B cell (primary cell): ENCODE measurements at regions not wholly inside any gene's neighbourhood (a gene's known extent, or its start where the extent isn't known, plus 50 kb on each side); places are given as distances from the start of the nearest gene placed in this dataset.

Experiments used
- ATAC-seq: fragments of 200-7000 bp; cut with Tn5 transposase; one replicate; pipeline ENCODE4 v1.10.0; 2021; ENCODE audit warnings: low read depth, mild to moderate bottlenecking, moderate number of reproducible peaks, moderate library complexity
- CTCF ChIA-PET: fragments of 350-600 bp; sonication (Branson Sonifier 250); formaldehyde crosslinking; loops from one replicate; lab custom pipeline; 2021; ENCODE audit warnings: antibody characterized with exemption, inconsistent platforms; lab: Charles Lee
- POLR2A ChIA-PET: fragments of 350-600 bp; sonication (Branson Sonifier 250); formaldehyde crosslinking; loops from one replicate; lab custom pipeline; 2021; ENCODE audit warnings: antibody characterized with exemption; lab: Charles Lee
- DNase-seq: peaks from one replicate; pipeline ENCODE4 v3.0.0; 2013
- H2AFZ ChIP-seq: 2 replicates; pipeline ENCODE4 v1.6.1; 2012; ENCODE audit warnings: mild to moderate bottlenecking, low read depth, low read length; ENCODE audit not compliant: insufficient read depth, poor library complexity, severe bottlenecking
- H3K27ac ChIP-seq, 2 donors: 1 replicate in 1 of 2; 2 replicates in 1 of 2; pipeline ENCODE4 v1.5.1; 2012 to 2013; ENCODE audit warnings: low read length in 2 of 2, mild to moderate bottlenecking in 2 of 2, moderate library complexity in 1 of 2
- H3K27me3 ChIP-seq, 4 experiments: fragments of 200-600 bp in 1 of 4; sonication (generic) in 1 of 4; replicated peaks in 1 of 4; 1 replicate in 2 of 4; 2 replicates in 2 of 4; pipeline versions ENCODE4 v1.6.1 to v1.7.0; 2013 to 2016; ENCODE audit warnings: low read length in 3 of 4, mild to moderate bottlenecking in 2 of 4, mixed read lengths in 1 of 4, moderate library complexity in 1 of 4; ENCODE audit not compliant: insufficient read depth in 4 of 4, control insufficient read depth in 3 of 4; ENCODE audit errors: control extremely low read depth in 1 of 4
- H3K36me3 ChIP-seq, 2 experiments: replicated peaks in 1 of 2; 1 replicate in 1 of 2; 2 replicates in 1 of 2; pipeline versions ENCODE4 v1.6.1 to v1.7.1; 2013; ENCODE audit warnings: low read length in 1 of 2; ENCODE audit not compliant: insufficient read depth in 2 of 2, control insufficient read depth in 1 of 2; ENCODE audit errors: control extremely low read depth in 1 of 2, extremely low read depth in 1 of 2
- H3K4me1 ChIP-seq, 2 donors: fragments of 200-600 bp in 1 of 2; sonication (generic) in 1 of 2; 1 replicate in 1 of 2; 2 replicates in 1 of 2; pipeline versions ENCODE4 v1.5.1 to v1.6.1; 2013 to 2017; ENCODE audit warnings: low read length in 2 of 2; ENCODE audit not compliant: control insufficient read depth in 2 of 2, insufficient read depth in 2 of 2
- H3K4me2 ChIP-seq: replicated peaks from 2 replicates; pipeline ENCODE3; 2012; ENCODE audit warnings: mild to moderate bottlenecking, low read depth, low read length; ENCODE audit not compliant: poor library complexity, severe bottlenecking
- H3K4me3 ChIP-seq, 5 experiments: fragments of 200-600 bp in 1 of 5; sonication (generic) in 1 of 5; 1 replicate in 3 of 5; 2 replicates in 2 of 5; pipeline versions ENCODE4 v1.5.1 to v1.7.0; 2011 to 2016; ENCODE audit warnings: low read length in 4 of 5, mild to moderate bottlenecking in 4 of 5, low read depth in 2 of 5, control low read depth in 1 of 5, moderate library complexity in 1 of 5; ENCODE audit not compliant: insufficient read depth in 1 of 5; ENCODE audit errors: control extremely low read depth in 1 of 5, extremely low read depth in 1 of 5
- H3K79me2 ChIP-seq: fragments of 200-600 bp; sonication (generic); one replicate; pipeline ENCODE4 v1.6.0; 2016; ENCODE audit warnings: low read length; ENCODE audit not compliant: control insufficient read depth, insufficient read depth
- H3K9ac ChIP-seq: fragments of 200-600 bp; sonication (generic); 2 replicates; pipeline ENCODE4 v1.6.1; 2017; ENCODE audit warnings: mild to moderate bottlenecking, low read length, moderate library complexity
- H3K9me3 ChIP-seq, 3 donors: one replicate each; pipeline versions ENCODE4 v1.6.1 to v1.7.1; 2013; ENCODE audit warnings: low read length in 2 of 3; ENCODE audit not compliant: control insufficient read depth in 2 of 3, insufficient read depth in 1 of 3; ENCODE audit errors: control extremely low read depth in 1 of 3
- H4K20me1 ChIP-seq: 2 replicates; pipeline ENCODE4 v1.6.0; 2012; ENCODE audit warnings: mild to moderate bottlenecking, low read length; ENCODE audit not compliant: insufficient read depth, control insufficient read depth, poor library complexity, severe bottlenecking
- H3K27ac Mint-ChIP-seq: one replicate; pipeline ENCODE4 v1.8.0; 2021; ENCODE audit warnings: mixed read lengths
- H3K27me3 Mint-ChIP-seq: one replicate; pipeline ENCODE4 v1.8.0; 2021; ENCODE audit warnings: mixed read lengths
- H3K4me1 Mint-ChIP-seq: one replicate; pipeline ENCODE4 v1.8.0; 2021; ENCODE audit warnings: mixed read lengths
- H3K4me3 Mint-ChIP-seq: one replicate; pipeline ENCODE4 v1.8.0; 2021; ENCODE audit warnings: mixed read lengths
- H3K9me3 Mint-ChIP-seq: one replicate; pipeline ENCODE4 v1.8.0; 2022; ENCODE audit warnings: mixed read lengths; ENCODE audit not compliant: insufficient read depth
- EZH2 ChIP-seq: IDR thresholded peaks from 2 replicates; pipeline ENCODE4 v1.6.1; 2012; ENCODE audit warnings: borderline replicate concordance, low read depth, mild to moderate bottlenecking, moderate library complexity, low read length; ENCODE audit not compliant: insufficient read depth, poor library complexity, severe bottlenecking
- WGBS: methylation state at CpG from one replicate; pipeline ENCODE4 v1.1.5; 2013; ENCODE audit warnings: missing lambda C conversion rate; ENCODE audit not compliant: insufficient coverage; 5-methylcytosine and 5-hydroxymethylcytosine counted together
- intact Hi-C: fragments of 100-400 bp; cut with micrococcal nuclease; formaldehyde crosslinking; loops from one replicate; pipeline ENCODE4 v1.10.0; 2022
- TF ChIP-seq, protein P1 (sequence below): fragments of 200-600 bp; IDR thresholded peaks from one replicate; pipeline ENCODE4 v1.8.0; 2022; ENCODE audit warnings: antibody characterized with exemption, mild to moderate bottlenecking

DNA sequence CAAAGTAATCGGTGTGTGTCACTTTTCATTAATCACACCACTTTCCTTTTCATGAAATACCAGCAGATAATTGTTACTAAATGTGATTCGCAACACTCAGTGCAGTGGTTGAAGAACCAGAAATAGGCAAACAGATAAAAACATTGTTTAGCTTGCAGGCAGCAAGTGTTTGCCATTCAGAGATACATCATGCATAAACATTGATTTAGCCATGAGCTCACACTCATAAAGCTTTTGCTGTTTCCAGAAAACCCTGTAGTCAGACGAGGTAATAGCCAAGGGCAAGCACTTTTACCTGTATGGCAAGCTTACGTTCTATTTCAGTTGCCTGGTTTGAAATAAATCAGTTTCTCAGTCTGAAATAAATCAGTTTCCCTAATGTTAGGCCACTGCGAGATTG is 542.0 kb upstream of the TENM3 start:
- no peaks in the 10 kb centered on the region for H3K79me2 ChIP-seq
- no peaks in the 10 kb centered on the region for H3K4me1 Mint-ChIP-seq
- CTCF ChIA-PET = no interaction called here
- H3K27me3 Mint-ChIP-seq = no peaks in the 10 kb centered on the region
- no peak for TF ChIP-seq EZH2
- TF ChIP-seq, protein P1, sequence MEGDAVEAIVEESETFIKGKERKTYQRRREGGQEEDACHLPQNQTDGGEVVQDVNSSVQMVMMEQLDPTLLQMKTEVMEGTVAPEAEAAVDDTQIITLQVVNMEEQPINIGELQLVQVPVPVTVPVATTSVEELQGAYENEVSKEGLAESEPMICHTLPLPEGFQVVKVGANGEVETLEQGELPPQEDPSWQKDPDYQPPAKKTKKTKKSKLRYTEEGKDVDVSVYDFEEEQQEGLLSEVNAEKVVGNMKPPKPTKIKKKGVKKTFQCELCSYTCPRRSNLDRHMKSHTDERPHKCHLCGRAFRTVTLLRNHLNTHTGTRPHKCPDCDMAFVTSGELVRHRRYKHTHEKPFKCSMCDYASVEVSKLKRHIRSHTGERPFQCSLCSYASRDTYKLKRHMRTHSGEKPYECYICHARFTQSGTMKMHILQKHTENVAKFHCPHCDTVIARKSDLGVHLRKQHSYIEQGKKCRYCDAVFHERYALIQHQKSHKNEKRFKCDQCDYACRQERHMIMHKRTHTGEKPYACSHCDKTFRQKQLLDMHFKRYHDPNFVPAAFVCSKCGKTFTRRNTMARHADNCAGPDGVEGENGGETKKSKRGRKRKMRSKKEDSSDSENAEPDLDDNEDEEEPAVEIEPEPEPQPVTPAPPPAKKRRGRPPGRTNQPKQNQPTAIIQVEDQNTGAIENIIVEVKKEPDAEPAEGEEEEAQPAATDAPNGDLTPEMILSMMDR = no peak
- DNase-seq (no peak), ATAC-seq (no peak)
- WGBS = 81% methylated on average over 2 of the region's 5 CpGs
- H3K9me3 ChIP-seq = peaks cover 0 to 6% (median 0%) of the 10 kb centered on the region in 3 donors
- POLR2A ChIA-PET = no interaction called here
- no peak overlapping the region for H2AFZ ChIP-seq
- no peak overlapping the region for H3K9ac ChIP-seq
- peaks cover 2% of the 10 kb centered on the region for H3K9me3 Mint-ChIP-seq
- no peak overlapping the region for H3K4me2 ChIP-seq
- H3K27ac ChIP-seq = no peak overlapping the region
- H4K20me1 ChIP-seq = no peaks in the 10 kb centered on the region
- H3K36me3 ChIP-seq = no peaks in the 10 kb centered on the region
- H3K27ac Mint-ChIP-seq = no peak overlapping the region
- H3K4me1 ChIP-seq = no peaks in the 10 kb centered on the region
- H3K4me3 Mint-ChIP-seq = no peak overlapping the region
- no peak overlapping the region for H3K4me3 ChIP-seq
- no peaks in the 10 kb centered on the region for H3K27me3 ChIP-seq
- intact Hi-C loops = no loop called here

DNA sequence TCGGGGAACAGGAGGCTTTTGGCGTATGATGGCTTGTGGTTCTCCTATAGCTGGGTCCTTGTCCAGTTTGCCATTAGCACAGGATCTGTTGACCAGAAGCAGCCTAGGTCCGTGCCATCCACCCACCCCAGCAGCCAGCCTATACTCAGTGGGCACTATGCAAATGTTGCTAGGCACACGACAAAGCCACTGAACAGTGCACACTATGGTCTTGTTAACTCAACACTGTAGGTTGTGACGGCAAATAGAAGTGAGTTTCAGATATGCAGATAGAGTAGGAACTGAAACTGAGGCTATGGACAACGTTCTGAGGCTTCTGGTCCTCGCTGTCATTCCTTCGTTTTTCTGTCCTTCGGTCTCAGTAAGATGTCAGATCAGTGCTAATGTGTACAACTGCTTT is 541.3 kb upstream of the TENM3 start:
- no peak overlapping the region for H3K27ac ChIP-seq
- H4K20me1 ChIP-seq = no peaks in the 10 kb centered on the region
- ChIA-PET CTCF (no interaction called here), POLR2A (no interaction called here)
- no peak overlapping the region for H3K4me2 ChIP-seq
- Mint-ChIP-seq H3K4me3 (no peak overlapping the region), H3K4me1 (no peaks in the 10 kb centered on the region), H3K27ac (no peak overlapping the region), H3K27me3 (no peaks in the 10 kb centered on the region), H3K9me3 (peaks cover 2% of the 10 kb centered on the region)
- no peak overlapping the region for H2AFZ ChIP-seq
- WGBS = 78% methylated on average over 6 of the region's 9 CpGs
- H3K4me3 ChIP-seq = no peak overlapping the region
- H3K36me3 ChIP-seq = no peaks in the 10 kb centered on the region
- intact Hi-C loops = no loop called here
- H3K4me1 ChIP-seq = no peaks in the 10 kb centered on the region
- H3K79me2 ChIP-seq = no peaks in the 10 kb centered on the region
- no peak overlapping the region for H3K9ac ChIP-seq
- H3K9me3 ChIP-seq = peaks cover 0 to 2% (median 0%) of the 10 kb centered on the region in 3 donors
- no peak for TF ChIP-seq EZH2
- TF ChIP-seq, protein P1 = no peak
- no peak for ATAC-seq
- H3K27me3 ChIP-seq = no peaks in the 10 kb centered on the region
- no peak for DNase-seq
